ENCODE measurements at regions not wholly inside any gene's neighbourhood (a gene's known extent, or its start where the extent isn't known, plus 50 kb on each side); places are given as distances from the start of the nearest gene placed in this dataset.

- TF ChIP-seq ZNF530 (CRISPR knock-in tag; IDR thresholded peaks at IDR 0.05; ENCODE audit: low read depth) (no peak), U2AF2 (IDR thresholded peaks at IDR 0.05; ENCODE audit: low read depth, low read length) (no peak), DRAP1 (CRISPR knock-in tag; IDR thresholded peaks at IDR 0.05) (no peak), ZNF230 (CRISPR knock-in tag; IDR thresholded peaks at IDR 0.05) (no peak), SNRNP70 (IDR thresholded peaks at IDR 0.05; ENCODE audit: low read depth, low read length) (no peak), ZNF331 (CRISPR knock-in tag; IDR thresholded peaks at IDR 0.05) (no peak), KAT7 (CRISPR knock-in tag; IDR thresholded peaks at IDR 0.05; ENCODE audit: borderline replicate concordance) (no peak), MTF1 (CRISPR knock-in tag; IDR thresholded peaks at IDR 0.05) (no peak), CBX5 (CRISPR knock-in tag; IDR thresholded peaks at IDR 0.05; ENCODE audit: borderline replicate concordance) (no peak), STAG1 (CRISPR knock-in tag; IDR thresholded peaks at IDR 0.05) (no peak), KLF12 (CRISPR knock-in tag; IDR thresholded peaks at IDR 0.05; ENCODE audit: borderline replicate concordance) (no peak), ATF7 (IDR thresholded peaks at IDR 0.05) (no peak), ATF7 (CRISPR knock-in tag; IDR thresholded peaks at IDR 0.05) (no peak)
Observed at GRCh38 chr21:38709876-38710275, 95.9 kb upstream of the ETS2 start (continued).

DNA sequence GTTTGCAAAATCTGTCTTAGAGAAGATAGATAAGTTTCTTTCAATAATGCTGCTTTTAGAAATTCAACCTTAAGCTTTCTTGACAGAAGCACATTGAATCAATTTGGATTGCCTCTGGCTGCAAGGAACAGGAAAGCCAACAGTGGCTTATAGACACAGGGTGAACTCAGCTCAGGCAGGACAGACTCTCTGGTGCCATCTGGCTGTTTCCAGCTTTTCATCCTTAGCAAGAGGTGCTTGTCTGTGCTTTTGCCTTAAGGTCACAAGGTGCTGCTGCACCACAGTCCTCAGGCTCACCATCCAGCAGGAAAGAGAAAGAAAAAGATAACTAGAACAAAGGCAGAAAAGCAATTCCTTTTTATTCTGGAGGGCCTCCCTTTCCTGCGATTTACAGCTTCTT lies 93.7 kb upstream of the ETS2 start:
- Histone ChIP-seq H2AFZ (ENCODE audit: low read length) (no peak overlapping the region), H3K27ac (ENCODE audit: extremely low read length, insufficient read depth, low read length) (no peak overlapping the region), H3K9ac (ENCODE audit: insufficient read depth, low read depth, low read length) (no peak overlapping the region), H3K4me1 (ENCODE audit: insufficient read depth, low read length) (no peaks in the 10 kb centered on the region), H3K79me2 (ENCODE audit: insufficient read depth, low read length) (no peaks in the 10 kb centered on the region), H3K9me3 (ENCODE audit: low read length) (no peaks in the 10 kb centered on the region), H4K20me1 (ENCODE audit: insufficient read depth, low read length) (no peaks in the 10 kb centered on the region), H3K27me3 (ENCODE audit: control insufficient read depth in 1 of 2, insufficient read depth in 2 of 2, low read length in 2 of 2) (peaks cover 0 to 3% of the 10 kb centered on the region in 2 experiments; a peak in 1 of 5 replicates), H3K36me3 (replicated peaks in 1 of 2; ENCODE audit: control insufficient read depth in 1 of 2, insufficient read depth in 2 of 2, low read length in 2 of 2) (no peaks in the 10 kb centered on the region), H3K4me3 (replicated peaks in 1 of 3; ENCODE audit: insufficient read depth in 1 of 3, low read depth in 2 of 3, low read length in 3 of 3) (no peak overlapping the region), H3K4me2 (ENCODE audit: low read depth, low read length) (no peak overlapping the region)
- WGBS (ENCODE audit: low lambda C conversion rate), result 0% methylated on average over 1 of the region's 1 CpG
- POLR2A ChIA-PET, result no interaction called here
- peak; percentile 62 for DNase-seq (ENCODE audit: low spot score)
- peak; percentile 98 for ATAC-seq
- intact Hi-C loops (cut with micrococcal nuclease; ENCODE audit: unreplicated experiment) (loop anchor here (1.0 kb wide), 1 partner anchor 207 kb away; no protein-coding TSS in a partner anchor), in situ Hi-C loops (cut with HindIII; ENCODE audit: extremely low pct_ligation_motif_present, low pct_unique_long_range_greater_than_20kb) (no loop called here)
- CTCF ChIA-PET (ENCODE audit: low intra/inter-chr PET ratio, low total read pairs), result interaction anchor here (2.6 kb wide), 1 partner anchor 206 kb away, joined by 13 read pairs; no protein-coding TSS in a partner anchor
- FAIRE-seq, result peak; percentile 93
- BruUV-seq (replicated peaks), result no TSS peak
- TF ChIP-seq PLSCR1 (CRISPR knock-in tag; IDR thresholded peaks at IDR 0.05; ENCODE audit: borderline replicate concordance) (no peak), AHDC1 (CRISPR knock-in tag; IDR thresholded peaks at IDR 0.05; ENCODE audit: borderline replicate concordance) (no peak), SMC3 (IDR thresholded peaks at IDR 0.05; ENCODE audit: low read length) (peak; percentile 68; the same call in 1 of the 2 replicates), ZNF331 (CRISPR knock-in tag; IDR thresholded peaks at IDR 0.05) (peak; percentile 18; the same call in 1 of the 2 replicates), SOX5 (CRISPR knock-in tag; IDR thresholded peaks at IDR 0.05; ENCODE audit: borderline replicate concordance) (no peak), TBP (CRISPR knock-in tag; IDR thresholded peaks at IDR 0.05) (no peak), TEAD3 (CRISPR knock-in tag; optimal IDR thresholded peaks at IDR 0.05; ENCODE audit: borderline replicate concordance) (peak; percentile 33)
- TF ChIP-seq, protein P1, sequence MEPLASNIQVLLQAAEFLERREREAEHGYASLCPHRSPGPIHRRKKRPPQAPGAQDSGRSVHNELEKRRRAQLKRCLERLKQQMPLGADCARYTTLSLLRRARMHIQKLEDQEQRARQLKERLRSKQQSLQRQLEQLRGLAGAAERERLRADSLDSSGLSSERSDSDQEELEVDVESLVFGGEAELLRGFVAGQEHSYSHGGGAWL (CRISPR knock-in tag; IDR thresholded peaks at IDR 0.05), result no peak
